ENCODE measurements at regions not wholly inside any gene's neighbourhood (a gene's known extent, or its start where the extent isn't known, plus 50 kb on each side); places are given as distances from the start of the nearest gene placed in this dataset.

DNA sequence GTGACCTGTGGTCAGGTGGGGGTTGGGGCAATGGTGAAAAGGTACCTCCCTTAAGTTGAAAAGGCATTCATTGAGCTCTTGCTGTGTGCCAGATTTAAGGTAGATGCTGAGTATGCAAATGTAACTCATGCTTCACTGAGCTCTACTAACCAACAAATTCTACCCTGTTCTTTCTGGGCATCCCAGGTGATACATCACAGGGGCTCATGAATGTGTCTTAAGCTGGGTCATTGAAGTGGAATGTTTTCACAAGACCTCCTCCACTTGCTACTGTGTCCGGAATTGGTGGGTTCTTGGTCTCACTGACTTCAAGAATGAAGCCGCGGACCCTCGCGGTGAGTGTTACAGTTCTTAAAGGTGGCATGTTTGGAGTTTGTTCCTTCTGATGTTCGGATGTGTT lies 362.8 kb upstream of the ZNF462 start:
- TF ChIP-seq, protein P1, sequence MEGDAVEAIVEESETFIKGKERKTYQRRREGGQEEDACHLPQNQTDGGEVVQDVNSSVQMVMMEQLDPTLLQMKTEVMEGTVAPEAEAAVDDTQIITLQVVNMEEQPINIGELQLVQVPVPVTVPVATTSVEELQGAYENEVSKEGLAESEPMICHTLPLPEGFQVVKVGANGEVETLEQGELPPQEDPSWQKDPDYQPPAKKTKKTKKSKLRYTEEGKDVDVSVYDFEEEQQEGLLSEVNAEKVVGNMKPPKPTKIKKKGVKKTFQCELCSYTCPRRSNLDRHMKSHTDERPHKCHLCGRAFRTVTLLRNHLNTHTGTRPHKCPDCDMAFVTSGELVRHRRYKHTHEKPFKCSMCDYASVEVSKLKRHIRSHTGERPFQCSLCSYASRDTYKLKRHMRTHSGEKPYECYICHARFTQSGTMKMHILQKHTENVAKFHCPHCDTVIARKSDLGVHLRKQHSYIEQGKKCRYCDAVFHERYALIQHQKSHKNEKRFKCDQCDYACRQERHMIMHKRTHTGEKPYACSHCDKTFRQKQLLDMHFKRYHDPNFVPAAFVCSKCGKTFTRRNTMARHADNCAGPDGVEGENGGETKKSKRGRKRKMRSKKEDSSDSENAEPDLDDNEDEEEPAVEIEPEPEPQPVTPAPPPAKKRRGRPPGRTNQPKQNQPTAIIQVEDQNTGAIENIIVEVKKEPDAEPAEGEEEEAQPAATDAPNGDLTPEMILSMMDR (IDR thresholded peaks at IDR 0.05; ENCODE audit: control extremely low read depth in 1 of 3, insufficient read depth in 1 of 3, low read depth in 1 of 3, low read length in 3 of 3) = no peak
- TF ChIP-seq HDAC2 (IDR thresholded peaks at IDR 0.05; ENCODE audit: borderline replicate concordance in 1 of 2, low read depth in 2 of 2, low read length in 2 of 2) (no peak), SAP30 (IDR thresholded peaks at IDR 0.05; ENCODE audit: insufficient read depth, insufficient replicate concordance, low read length) (no peak), POLR2AphosphoS5 (IDR thresholded peaks at IDR 0.05; ENCODE audit: low read depth, low read length) (no peak)

All from H1 (cell line).